ENCODE measurements at regions not wholly inside any gene's neighbourhood (a gene's known extent, or its start where the extent isn't known, plus 50 kb on each side); places are given as distances from the start of the nearest gene placed in this dataset.

- no peaks in the 10 kb centered on the region for H3K4me1 ChIP-seq (ENCODE audit: insufficient read depth, low read length, poor library complexity, severe bottlenecking)
- H3K36me3 ChIP-seq (ENCODE audit: insufficient read depth, low read length), result no peaks in the 10 kb centered on the region
- TF ChIP-seq EZH2phosphoT487 (IDR thresholded peaks at IDR 0.05; ENCODE audit: borderline replicate concordance), result no peak
- H2AFZ ChIP-seq (ENCODE audit: low read length), result no peak overlapping the region
- H3K27me3 ChIP-seq (ENCODE audit: insufficient read depth, low read length, poor library complexity, severe bottlenecking), result no peaks in the 10 kb centered on the region
- H3K79me2 ChIP-seq (ENCODE audit: insufficient read depth, low read length), result no peaks in the 10 kb centered on the region
- H3F3A ChIP-seq (ENCODE audit: low read depth), result no peaks in the 10 kb centered on the region
- no peak overlapping the region for H3K9ac ChIP-seq (ENCODE audit: low read depth, low read length, poor library complexity, severe bottlenecking)
- no peaks in the 10 kb centered on the region for H4K20me1 ChIP-seq (ENCODE audit: insufficient read depth, low read length, poor library complexity, severe bottlenecking)
- no peaks in the 10 kb centered on the region for H3K9me2 ChIP-seq (replicated peaks; ENCODE audit: low read depth, low read length)
- no peak overlapping the region for H3K4me2 ChIP-seq (ENCODE audit: low read depth, low read length, poor library complexity, severe bottlenecking)
- H3K4me3 ChIP-seq (ENCODE audit: low read length, poor library complexity, severe bottlenecking), result no peak overlapping the region
- H3K9me3 ChIP-seq (ENCODE audit: insufficient read depth, low read depth, low read length), result no peaks in the 10 kb centered on the region
Measured at GRCh38 chr9:108554831-108555230, 301.0 kb downstream of the ACTL7B start.

DNA sequence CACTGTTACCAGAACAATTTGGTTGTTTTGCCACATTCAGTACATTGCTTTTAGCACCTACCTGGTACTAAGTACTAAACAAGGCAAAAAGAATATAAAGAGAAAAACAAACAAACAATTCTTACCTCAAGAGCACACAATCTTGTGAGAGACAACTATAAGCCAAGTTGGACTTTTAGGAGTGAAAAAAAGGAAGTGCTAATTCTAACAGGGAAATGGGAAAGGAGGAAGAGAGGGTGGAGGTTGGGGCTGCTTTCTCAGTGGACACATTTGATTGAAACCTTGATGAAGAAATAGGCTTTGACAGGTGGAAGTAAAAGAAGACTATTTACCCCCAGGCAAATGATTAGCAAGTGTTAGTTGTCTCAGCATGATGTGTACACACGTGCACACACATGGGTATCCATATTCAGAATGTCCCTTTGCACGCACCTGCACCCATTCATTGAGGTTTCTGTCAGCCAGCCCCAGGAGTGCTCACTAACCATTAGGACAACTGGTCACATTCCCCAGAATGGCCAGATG lies 302.6 kb downstream of the ACTL7B start:
- H3K27me3 ChIP-seq (ENCODE audit: insufficient read depth, low read length, poor library complexity, severe bottlenecking), result no peaks in the 10 kb centered on the region
- no peaks in the 10 kb centered on the region for H4K20me1 ChIP-seq (ENCODE audit: insufficient read depth, low read length, poor library complexity, severe bottlenecking)
- H3K9me3 ChIP-seq (ENCODE audit: insufficient read depth, low read depth, low read length), result no peaks in the 10 kb centered on the region
- no peak for TF ChIP-seq EZH2phosphoT487 (IDR thresholded peaks at IDR 0.05; ENCODE audit: borderline replicate concordance)
- no peak overlapping the region for H2AFZ ChIP-seq (ENCODE audit: low read length)
- H3K79me2 ChIP-seq (ENCODE audit: insufficient read depth, low read length), result no peaks in the 10 kb centered on the region
- no peaks in the 10 kb centered on the region for H3K4me1 ChIP-seq (ENCODE audit: insufficient read depth, low read length, poor library complexity, severe bottlenecking)
- H3K36me3 ChIP-seq (ENCODE audit: insufficient read depth, low read length), result no peaks in the 10 kb centered on the region
- no peak overlapping the region for H3K4me2 ChIP-seq (ENCODE audit: low read depth, low read length, poor library complexity, severe bottlenecking)
- no peak overlapping the region for H3K9ac ChIP-seq (ENCODE audit: low read depth, low read length, poor library complexity, severe bottlenecking)
- no peak overlapping the region for H3K4me3 ChIP-seq (ENCODE audit: low read length, poor library complexity, severe bottlenecking)
- H3F3A ChIP-seq (ENCODE audit: low read depth), result no peaks in the 10 kb centered on the region
- no peaks in the 10 kb centered on the region for H3K9me2 ChIP-seq (replicated peaks; ENCODE audit: low read depth, low read length)

- H4K20me1 ChIP-seq (ENCODE audit: insufficient read depth, low read length, poor library complexity, severe bottlenecking), result no peaks in the 10 kb centered on the region
- no peaks in the 10 kb centered on the region for H3F3A ChIP-seq (ENCODE audit: low read depth)
- H3K79me2 ChIP-seq (ENCODE audit: insufficient read depth, low read length), result no peaks in the 10 kb centered on the region
- H2AFZ ChIP-seq (ENCODE audit: low read length), result no peak overlapping the region
- no peaks in the 10 kb centered on the region for H3K36me3 ChIP-seq (ENCODE audit: insufficient read depth, low read length)
- H3K4me1 ChIP-seq (ENCODE audit: insufficient read depth, low read length, poor library complexity, severe bottlenecking), result no peaks in the 10 kb centered on the region
- H3K27me3 ChIP-seq (ENCODE audit: insufficient read depth, low read length, poor library complexity, severe bottlenecking), result no peaks in the 10 kb centered on the region
- TF ChIP-seq, protein P1, sequence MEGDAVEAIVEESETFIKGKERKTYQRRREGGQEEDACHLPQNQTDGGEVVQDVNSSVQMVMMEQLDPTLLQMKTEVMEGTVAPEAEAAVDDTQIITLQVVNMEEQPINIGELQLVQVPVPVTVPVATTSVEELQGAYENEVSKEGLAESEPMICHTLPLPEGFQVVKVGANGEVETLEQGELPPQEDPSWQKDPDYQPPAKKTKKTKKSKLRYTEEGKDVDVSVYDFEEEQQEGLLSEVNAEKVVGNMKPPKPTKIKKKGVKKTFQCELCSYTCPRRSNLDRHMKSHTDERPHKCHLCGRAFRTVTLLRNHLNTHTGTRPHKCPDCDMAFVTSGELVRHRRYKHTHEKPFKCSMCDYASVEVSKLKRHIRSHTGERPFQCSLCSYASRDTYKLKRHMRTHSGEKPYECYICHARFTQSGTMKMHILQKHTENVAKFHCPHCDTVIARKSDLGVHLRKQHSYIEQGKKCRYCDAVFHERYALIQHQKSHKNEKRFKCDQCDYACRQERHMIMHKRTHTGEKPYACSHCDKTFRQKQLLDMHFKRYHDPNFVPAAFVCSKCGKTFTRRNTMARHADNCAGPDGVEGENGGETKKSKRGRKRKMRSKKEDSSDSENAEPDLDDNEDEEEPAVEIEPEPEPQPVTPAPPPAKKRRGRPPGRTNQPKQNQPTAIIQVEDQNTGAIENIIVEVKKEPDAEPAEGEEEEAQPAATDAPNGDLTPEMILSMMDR (conservative IDR thresholded peaks at IDR 0.05; ENCODE audit: low read length), result no peak
- TF ChIP-seq EZH2phosphoT487 (IDR thresholded peaks at IDR 0.05; ENCODE audit: borderline replicate concordance), result no peak
- H3K9me2 ChIP-seq (replicated peaks; ENCODE audit: low read depth, low read length), result no peaks in the 10 kb centered on the region
- H3K4me3 ChIP-seq (ENCODE audit: low read length, poor library complexity, severe bottlenecking), result no peak overlapping the region
- H3K4me2 ChIP-seq (ENCODE audit: low read depth, low read length, poor library complexity, severe bottlenecking), result no peak overlapping the region
- no peaks in the 10 kb centered on the region for H3K9me3 ChIP-seq (ENCODE audit: insufficient read depth, low read depth, low read length)
- no peak overlapping the region for H3K9ac ChIP-seq (ENCODE audit: low read depth, low read length, poor library complexity, severe bottlenecking)
Measured at GRCh38 chr9:108552459-108553040, 303.2 kb downstream of the ACTL7B start.

DNA sequence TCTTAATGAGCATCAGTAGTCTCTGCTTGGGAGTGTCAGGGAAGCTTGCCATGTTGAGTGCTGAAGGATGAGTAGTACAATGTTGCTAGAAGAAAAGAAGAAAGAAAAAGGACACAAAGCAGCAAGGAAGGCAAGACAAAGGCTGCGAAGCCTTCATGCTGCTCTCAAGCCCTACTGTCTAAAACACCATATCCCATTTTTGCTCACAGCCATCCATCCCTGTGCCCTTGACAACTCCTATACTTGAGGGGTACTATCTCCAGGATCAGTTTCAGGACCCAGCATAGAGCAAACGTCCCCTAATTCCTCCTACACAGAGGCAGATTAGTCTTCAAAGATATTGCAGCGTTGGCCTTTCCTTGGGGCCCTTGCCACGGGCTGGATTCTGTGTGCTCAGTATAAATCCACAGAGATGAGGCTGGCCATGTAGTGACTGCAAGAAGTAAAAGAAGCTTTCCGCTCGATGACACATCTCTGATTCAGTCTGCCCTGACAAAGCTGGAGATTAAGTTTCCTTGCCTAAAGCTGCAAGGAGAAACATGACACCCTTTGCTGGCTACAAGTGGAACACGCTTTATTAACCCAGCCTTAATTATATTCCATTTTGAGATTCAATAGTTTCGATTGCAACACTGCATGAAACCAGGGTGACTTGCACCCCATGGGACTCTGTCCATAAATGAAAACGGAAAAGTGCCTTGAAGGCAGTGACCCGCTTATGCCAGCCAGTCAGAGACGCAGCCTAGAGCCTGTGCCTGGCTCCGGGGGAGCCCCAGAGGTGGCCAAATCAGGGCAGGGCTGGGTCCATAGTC lies 304.6 kb downstream of the ACTL7B start:
- TF ChIP-seq, protein P1 (conservative IDR thresholded peaks at IDR 0.05; ENCODE audit: low read length), result no peak
- TF ChIP-seq EZH2phosphoT487 (IDR thresholded peaks at IDR 0.05; ENCODE audit: borderline replicate concordance), result no peak
- no peak overlapping the region for H3K4me2 ChIP-seq (ENCODE audit: low read depth, low read length, poor library complexity, severe bottlenecking)
- H3K9ac ChIP-seq (ENCODE audit: low read depth, low read length, poor library complexity, severe bottlenecking), result no peak overlapping the region
- H3K4me1 ChIP-seq (ENCODE audit: insufficient read depth, low read length, poor library complexity, severe bottlenecking), result no peaks in the 10 kb centered on the region
- no peaks in the 10 kb centered on the region for H3K27me3 ChIP-seq (ENCODE audit: insufficient read depth, low read length, poor library complexity, severe bottlenecking)
- no peaks in the 10 kb centered on the region for H3K9me2 ChIP-seq (replicated peaks; ENCODE audit: low read depth, low read length)
- no peaks in the 10 kb centered on the region for H3F3A ChIP-seq (ENCODE audit: low read depth)
- H4K20me1 ChIP-seq (ENCODE audit: insufficient read depth, low read length, poor library complexity, severe bottlenecking), result no peaks in the 10 kb centered on the region
- no peaks in the 10 kb centered on the region for H3K36me3 ChIP-seq (ENCODE audit: insufficient read depth, low read length)
- H3K79me2 ChIP-seq (ENCODE audit: insufficient read depth, low read length), result no peaks in the 10 kb centered on the region
- no peaks in the 10 kb centered on the region for H3K9me3 ChIP-seq (ENCODE audit: insufficient read depth, low read depth, low read length)
- H2AFZ ChIP-seq (ENCODE audit: low read length), result no peak overlapping the region
- H3K4me3 ChIP-seq (ENCODE audit: low read length, poor library complexity, severe bottlenecking), result no peak overlapping the region

Data from Loucy (cell line).